ENCODE measurements at regions not wholly inside any gene's neighbourhood (a gene's known extent, or its start where the extent isn't known, plus 50 kb on each side); places are given as distances from the start of the nearest gene placed in this dataset.

GRCh38 chr5:74502479-74502950, 138.0 kb downstream of the ENC1 start:
- Histone ChIP-seq H3K4me3 (no peak overlapping the region), H3K4me1 (ENCODE audit: low read depth) (peaks cover 6% of the 10 kb centered on the region), H3K36me3 (no peaks in the 10 kb centered on the region), H3K27me3 (no peaks in the 10 kb centered on the region), H3K27ac (no peak overlapping the region), H3K9me3 (ENCODE audit: low read depth) (no peaks in the 10 kb centered on the region)
- DNase-seq (ENCODE audit: low read depth in 1 of 2, low spot score in 1 of 2): no peak
- no peak for TF ChIP-seq CTCF (IDR thresholded peaks at IDR 0.05; ENCODE audit: low read depth, low read length)

GRCh38 chr5:74501674-74502478, 138.7 kb downstream of the ENC1 start:
- Histone ChIP-seq H3K36me3 (no peaks in the 10 kb centered on the region), H3K9me3 (ENCODE audit: low read depth) (no peaks in the 10 kb centered on the region), H3K4me1 (ENCODE audit: low read depth) (peaks cover 6% of the 10 kb centered on the region), H3K27ac (no peak overlapping the region), H3K4me3 (no peak overlapping the region), H3K27me3 (no peaks in the 10 kb centered on the region)
- no peak for TF ChIP-seq CTCF (IDR thresholded peaks at IDR 0.05; ENCODE audit: low read depth, low read length)
- no peak for DNase-seq (ENCODE audit: low read depth in 1 of 2, low spot score in 1 of 2)

- peaks cover 6% of the 10 kb centered on the region for H3K4me1 ChIP-seq (ENCODE audit: low read depth)
- no peak overlapping the region for H3K27ac ChIP-seq
- no peaks in the 10 kb centered on the region for H3K36me3 ChIP-seq
- H3K9me3 ChIP-seq (ENCODE audit: low read depth): no peaks in the 10 kb centered on the region
- no peak for DNase-seq (ENCODE audit: low read depth in 1 of 2, low spot score in 1 of 2)
- H3K27me3 ChIP-seq: no peaks in the 10 kb centered on the region
- no peak overlapping the region for H3K4me3 ChIP-seq
- no peak for TF ChIP-seq CTCF (IDR thresholded peaks at IDR 0.05; ENCODE audit: low read depth, low read length)
Observed at GRCh38 chr5:74500110-74500917, 140.2 kb downstream of the ENC1 start.

DNA sequence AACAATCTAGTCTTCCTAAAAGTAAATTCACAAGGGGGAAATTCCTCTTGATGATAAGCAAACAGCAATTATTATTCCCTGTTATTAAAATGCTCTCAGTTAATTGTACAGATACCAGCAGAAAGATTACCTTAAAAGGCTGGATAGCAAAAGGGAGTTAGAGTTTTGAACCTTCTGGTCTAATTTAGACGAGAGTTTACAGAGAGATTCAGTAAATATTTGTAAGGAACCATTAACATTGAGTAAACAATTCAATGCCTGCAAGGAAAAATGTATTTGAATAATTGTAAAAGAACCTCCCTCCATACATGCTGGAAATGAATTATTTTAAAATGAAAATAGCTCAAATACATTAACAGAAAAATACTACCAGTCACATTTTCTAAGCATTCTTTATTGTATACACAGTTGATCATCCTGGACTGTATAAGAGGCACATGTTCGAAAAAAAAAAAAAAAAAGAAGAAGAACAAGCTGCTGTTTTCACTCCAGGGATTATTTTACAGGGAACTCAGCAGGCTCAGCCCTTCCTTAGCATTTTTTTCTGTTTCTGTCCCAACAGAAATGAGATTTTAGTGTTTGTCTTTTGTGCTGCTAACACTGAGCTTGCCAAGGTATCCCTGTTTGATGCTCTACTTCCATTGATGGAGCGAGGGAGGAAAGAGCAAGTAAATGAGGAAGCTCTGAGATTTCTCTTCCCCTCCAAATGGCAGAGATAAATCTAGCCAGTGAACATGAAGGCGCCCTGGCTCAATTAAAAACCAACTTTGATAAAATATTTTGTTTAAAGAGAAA, 141.1 kb downstream of the ENC1 start:
- H3K27me3 ChIP-seq: no peaks in the 10 kb centered on the region
- H3K4me1 ChIP-seq (ENCODE audit: low read depth): peaks cover 6% of the 10 kb centered on the region
- no peak overlapping the region for H3K4me3 ChIP-seq
- no peak for TF ChIP-seq CTCF (IDR thresholded peaks at IDR 0.05; ENCODE audit: low read depth, low read length)
- H3K36me3 ChIP-seq: no peaks in the 10 kb centered on the region
- DNase-seq (ENCODE audit: low read depth in 1 of 2, low spot score in 1 of 2): no peak
- no peaks in the 10 kb centered on the region for H3K9me3 ChIP-seq (ENCODE audit: low read depth)
- H3K27ac ChIP-seq: no peak overlapping the region

DNA sequence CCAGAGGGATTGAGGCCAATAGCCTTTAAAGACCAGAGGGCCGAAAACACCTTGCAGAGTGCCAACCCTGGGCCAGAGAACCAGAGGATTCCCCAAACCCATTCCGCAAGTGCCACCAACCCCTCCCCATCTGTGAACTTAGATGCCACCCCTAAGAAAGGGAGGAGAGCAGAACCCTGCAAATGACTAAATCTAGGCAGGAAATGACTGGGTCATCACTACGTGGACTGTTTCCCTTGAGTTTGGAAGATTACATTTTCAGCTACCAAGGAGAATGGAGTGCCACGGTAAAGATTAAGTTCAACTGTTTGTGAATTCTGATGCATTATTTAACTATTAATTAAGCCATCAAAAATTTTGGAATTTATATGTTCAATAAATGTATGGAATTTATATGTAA, 142.8 kb downstream of the ENC1 start:
- H3K36me3 ChIP-seq: no peaks in the 10 kb centered on the region
- H3K4me1 ChIP-seq (ENCODE audit: low read depth): peaks cover 3% of the 10 kb centered on the region
- no peak for TF ChIP-seq CTCF (IDR thresholded peaks at IDR 0.05; ENCODE audit: low read depth, low read length)
- peak in 1 of 2 donors; percentile 17 for DNase-seq (ENCODE audit: low read depth in 1 of 2, low spot score in 1 of 2)
- H3K4me3 ChIP-seq: no peak overlapping the region
- no peaks in the 10 kb centered on the region for H3K27me3 ChIP-seq
- no peak overlapping the region for H3K27ac ChIP-seq
- no peaks in the 10 kb centered on the region for H3K9me3 ChIP-seq (ENCODE audit: low read depth)

Measured in cardiac muscle cell (in vitro differentiated cells and primary cell).